HepG2 (cell line): ENCODE measurements at regions not wholly inside any gene's neighbourhood (a gene's known extent, or its start where the extent isn't known, plus 50 kb on each side); places are given as distances from the start of the nearest gene placed in this dataset.

Source experiments
- CREB1 ChIP-seq, 2 experiments: fragments of 450-650 bp in 1 of 2; IDR thresholded peaks; 2 replicates each; pipeline ENCODE4 v1.6.1; 2016 to 2017; ENCODE audit warnings: control low read depth in 1 of 2, mild to moderate bottlenecking in 1 of 2, missing compliant biosample characterization in 1 of 2, missing genetic modification characterization in 1 of 2
- POLR2A ChIP-seq, 2 experiments: IDR thresholded peaks; 2 replicates each; pipeline ENCODE4 v1.6.1; 2011; ENCODE audit warnings: low read depth in 2 of 2, low read length in 2 of 2, mild to moderate bottlenecking in 1 of 2, moderate library complexity in 1 of 2; ENCODE audit not compliant: insufficient read depth in 1 of 2

GRCh38 chr19:28258829-28259228 lies 954.1 kb downstream of the UQCRFS1 start:
- TF ChIP-seq POLR2A (IDR thresholded peaks at IDR 0.05; ENCODE audit: insufficient read depth in 1 of 2, low read depth in 2 of 2, low read length in 2 of 2): no peak
- no peak for TF ChIP-seq CREB1 (IDR thresholded peaks at IDR 0.05)
- TF ChIP-seq CREB1 (CRISPR knock-in tag; IDR thresholded peaks at IDR 0.05): no peak
